GM18505 (cell line): ENCODE measurements at regions not wholly inside any gene's neighbourhood (a gene's known extent, or its start where the extent isn't known, plus 50 kb on each side); places are given as distances from the start of the nearest gene placed in this dataset.

Experiments
- ATAC-seq: cut with Tn5 transposase; IDR thresholded peaks from one replicate; pipeline ENCODE4 v1.9.1; 2021; ENCODE audit not compliant: unreplicated experiment
- POLR2A ChIP-seq: IDR thresholded peaks from 4 replicates; pipeline ENCODE4 v1.6.1; 2011; ENCODE audit warnings: borderline replicate concordance; ENCODE audit not compliant: insufficient read depth, insufficient read length; ENCODE audit errors: extremely low read depth

GRCh38 chr5:123808461-123809380 lies 296.7 kb downstream of the CSNK1G3 start:
- TF ChIP-seq POLR2A, result no peak
- ATAC-seq, result no peak

- TF ChIP-seq POLR2A, result no peak
- ATAC-seq, result no peak
Observed at GRCh38 chr5:123807177-123807945, 295.4 kb downstream of the CSNK1G3 start.

- no peak for TF ChIP-seq POLR2A
- no peak for ATAC-seq
Observed at GRCh38 chr5:123806644-123807043, 294.7 kb downstream of the CSNK1G3 start.

- TF ChIP-seq POLR2A, result no peak
- no peak for ATAC-seq
Observed at GRCh38 chr5:123805300-123805699, 293.3 kb downstream of the CSNK1G3 start.

GRCh38 chr5:123803359-123803758 lies 291.4 kb downstream of the CSNK1G3 start:
- TF ChIP-seq POLR2A, result no peak
- no peak for ATAC-seq

GRCh38 chr5:123802298-123802951 lies 290.4 kb downstream of the CSNK1G3 start:
- ATAC-seq, result no peak
- TF ChIP-seq POLR2A, result no peak

- no peak for TF ChIP-seq POLR2A
- ATAC-seq, result no peak
Observed at GRCh38 chr5:123800640-123801039, 288.7 kb downstream of the CSNK1G3 start.

- no peak for TF ChIP-seq POLR2A
- ATAC-seq, result no peak
Observed at GRCh38 chr5:123795688-123796087, 283.7 kb downstream of the CSNK1G3 start.

- TF ChIP-seq POLR2A, result no peak
- ATAC-seq, result no peak
Observed at GRCh38 chr5:123790226-123790625, 278.2 kb downstream of the CSNK1G3 start.

GRCh38 chr5:123787635-123788034 lies 275.7 kb downstream of the CSNK1G3 start:
- no peak for ATAC-seq
- no peak for TF ChIP-seq POLR2A

GRCh38 chr5:123787136-123787535 lies 275.2 kb downstream of the CSNK1G3 start:
- ATAC-seq, result no peak
- TF ChIP-seq POLR2A, result no peak

- ATAC-seq, result no peak
Observed at GRCh38 chr5:123786411-123786810, 274.4 kb downstream of the CSNK1G3 start.

More at GRCh38 chr5:123786411-123786810, 274.4 kb downstream of the CSNK1G3 start:
- no peak for TF ChIP-seq POLR2A
